MCF 10A (cell line): ENCODE measurements at regions not wholly inside any gene's neighbourhood (a gene's known extent, or its start where the extent isn't known, plus 50 kb on each side); places are given as distances from the start of the nearest gene placed in this dataset.
A peak's percentile ranks its signal among the peaks of the same experiment; 100 is the strongest.

Experiments
- BruUV-seq: library from RNA; stranded (reverse); fragments of 400-500 nt; replicated peaks from 2 replicates; lab custom pipeline; 2021; lab: Mats Ljungman, UMichigan
- CTCF ChIA-PET: fragments of 300-600 bp; sonication (Branson Sonifier 250); formaldehyde crosslinking; extraction: SDS; loops from one replicate; lab custom pipeline; 2021; ENCODE audit warnings: antibody characterized with exemption, inconsistent platforms; lab: Yijun Ruan, JAX
- POLR2A ChIA-PET: fragments of 300-600, 350-650 bp; sonication (Branson Sonifier 250); formaldehyde crosslinking; extraction: SDS; loops from one replicate; lab custom pipeline; 2020; ENCODE audit warnings: antibody characterized with exemption, inconsistent platforms; lab: Yijun Ruan, JAX
- DNase-seq: peaks from one replicate; pipeline ENCODE4 v3.0.0-alpha.2; 2018; ENCODE audit not compliant: unreplicated experiment
- H3K27ac Mint-ChIP-seq: one replicate; pipeline ENCODE4 v1.8.0; 2022; ENCODE audit warnings: mild to moderate bottlenecking, low read depth, mixed read lengths; ENCODE audit not compliant: unreplicated experiment
- H3K27me3 Mint-ChIP-seq: one replicate; pipeline ENCODE4 v1.8.0; 2022; ENCODE audit warnings: mixed read lengths; ENCODE audit not compliant: insufficient read depth, unreplicated experiment
- H3K36me3 Mint-ChIP-seq: one replicate; pipeline ENCODE4 v1.8.0; 2022; ENCODE audit warnings: mild to moderate bottlenecking, moderate library complexity, mixed read lengths; ENCODE audit not compliant: insufficient read depth, unreplicated experiment
- H3K4me1 Mint-ChIP-seq: one replicate; pipeline ENCODE4 v1.8.0; 2022; ENCODE audit warnings: mixed read lengths; ENCODE audit not compliant: insufficient read depth, unreplicated experiment
- H3K4me3 Mint-ChIP-seq: one replicate; pipeline ENCODE4 v1.8.0; 2022; ENCODE audit warnings: mild to moderate bottlenecking, moderate library complexity, mixed read lengths; ENCODE audit not compliant: unreplicated experiment
- H3K9me3 Mint-ChIP-seq: one replicate; pipeline ENCODE4 v1.8.0; 2022; ENCODE audit warnings: mixed read lengths; ENCODE audit not compliant: unreplicated experiment
- intact Hi-C: fragments of 100-400 bp; cut with micrococcal nuclease; formaldehyde crosslinking; loops from 2 replicates; pipeline ENCODE4 v1.14.1; 2022
- TF ChIP-seq, protein P1 (sequence below): fragments of 200-600 bp; IDR thresholded peaks from one replicate; pipeline ENCODE4 v1.8.0; 2022; ENCODE audit warnings: antibody characterized with exemption, mild to moderate bottlenecking; ENCODE audit not compliant: unreplicated experiment

DNA sequence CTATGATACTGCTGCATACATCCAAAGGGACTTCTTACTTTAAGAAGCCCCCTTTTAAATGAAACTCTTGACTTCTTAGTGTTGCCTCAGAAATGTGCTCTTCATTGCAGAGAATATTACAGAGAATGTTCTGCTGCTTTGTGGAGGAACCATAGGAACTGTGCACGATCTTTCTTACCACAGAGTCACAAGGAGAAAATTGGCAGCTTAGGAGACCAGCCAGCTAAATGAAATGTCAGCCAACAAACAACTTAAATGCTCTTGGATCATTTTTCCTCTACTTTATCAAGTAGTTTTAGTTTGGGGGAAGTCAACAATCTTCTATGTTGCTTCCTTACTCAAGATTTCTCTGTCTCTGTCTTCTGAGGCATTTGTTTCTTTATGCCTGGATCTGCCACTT lies 125.9 kb upstream of the MLIP start:
- ChIA-PET CTCF (interaction anchor here (0.6 to 3.7 kb wide), 37 partner anchors 9 to 1955 kb away, joined by 3 to 60 read pairs (median 4); no protein-coding TSS in a partner anchor), POLR2A (interaction anchor here (0.6 kb wide), 1 partner anchor 945 kb away, joined by 3 read pairs; no protein-coding TSS in a partner anchor)
- H3K9me3 Mint-ChIP-seq, result no peaks in the 10 kb centered on the region
- H3K4me3 Mint-ChIP-seq, result no peak overlapping the region
- no TSS peak for BruUV-seq
- no peak overlapping the region for H3K27ac Mint-ChIP-seq
- peaks cover 34% of the 10 kb centered on the region for H3K4me1 Mint-ChIP-seq
- DNase-seq, result no peak
- TF ChIP-seq, protein P1, sequence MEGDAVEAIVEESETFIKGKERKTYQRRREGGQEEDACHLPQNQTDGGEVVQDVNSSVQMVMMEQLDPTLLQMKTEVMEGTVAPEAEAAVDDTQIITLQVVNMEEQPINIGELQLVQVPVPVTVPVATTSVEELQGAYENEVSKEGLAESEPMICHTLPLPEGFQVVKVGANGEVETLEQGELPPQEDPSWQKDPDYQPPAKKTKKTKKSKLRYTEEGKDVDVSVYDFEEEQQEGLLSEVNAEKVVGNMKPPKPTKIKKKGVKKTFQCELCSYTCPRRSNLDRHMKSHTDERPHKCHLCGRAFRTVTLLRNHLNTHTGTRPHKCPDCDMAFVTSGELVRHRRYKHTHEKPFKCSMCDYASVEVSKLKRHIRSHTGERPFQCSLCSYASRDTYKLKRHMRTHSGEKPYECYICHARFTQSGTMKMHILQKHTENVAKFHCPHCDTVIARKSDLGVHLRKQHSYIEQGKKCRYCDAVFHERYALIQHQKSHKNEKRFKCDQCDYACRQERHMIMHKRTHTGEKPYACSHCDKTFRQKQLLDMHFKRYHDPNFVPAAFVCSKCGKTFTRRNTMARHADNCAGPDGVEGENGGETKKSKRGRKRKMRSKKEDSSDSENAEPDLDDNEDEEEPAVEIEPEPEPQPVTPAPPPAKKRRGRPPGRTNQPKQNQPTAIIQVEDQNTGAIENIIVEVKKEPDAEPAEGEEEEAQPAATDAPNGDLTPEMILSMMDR, result no peak
- intact Hi-C loops, result loop anchor here (5.0 to 10.0 kb wide), 4 partner anchors 529 to 1459 kb away; partner anchors contain the start of gene FAM83B
- no peaks in the 10 kb centered on the region for H3K36me3 Mint-ChIP-seq
- no peaks in the 10 kb centered on the region for H3K27me3 Mint-ChIP-seq

DNA sequence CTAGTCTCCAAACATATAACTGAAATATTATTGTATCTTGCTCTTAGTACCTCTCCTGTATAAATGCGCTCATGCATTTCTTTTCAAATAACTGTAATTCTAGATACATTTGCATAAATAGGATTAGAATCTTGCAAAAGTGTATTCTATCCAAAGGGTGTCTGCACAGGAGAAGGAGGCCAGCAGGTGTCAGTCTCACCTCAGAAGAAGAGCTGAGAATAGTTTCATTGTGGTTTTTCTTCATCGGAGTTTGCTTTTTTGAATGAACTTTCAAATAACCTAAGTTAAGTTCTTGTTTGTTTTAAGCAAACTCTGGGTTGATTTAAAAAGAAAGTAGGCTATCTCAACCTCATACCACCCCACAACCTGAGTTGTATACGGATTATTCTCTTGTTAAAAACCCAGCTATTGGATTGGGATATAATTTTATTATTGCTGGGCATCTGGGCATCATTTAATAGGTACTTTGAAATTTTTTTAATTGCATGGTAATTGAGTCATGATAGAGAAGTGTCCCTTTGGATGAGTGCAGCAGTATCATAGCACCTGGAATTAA lies 125.0 kb upstream of the MLIP start:
- intact Hi-C loops, result loop anchor here (1.0 to 10.0 kb wide), 7 partner anchors 281 to 1459 kb away; partner anchors contain the start of gene FAM83B
- CTCF ChIA-PET, result interaction anchor here (0.6 to 3.7 kb wide), 52 partner anchors 10 to 1904 kb away, joined by 3 to 60 read pairs (median 4); no protein-coding TSS in a partner anchor
- no peaks in the 10 kb centered on the region for H3K27me3 Mint-ChIP-seq
- TF ChIP-seq, protein P1, result peak; percentile 90
- peak overlapping the region; percentile 20 for H3K27ac Mint-ChIP-seq
- H3K36me3 Mint-ChIP-seq, result no peaks in the 10 kb centered on the region
- no TSS peak for BruUV-seq
- peaks cover 34% of the 10 kb centered on the region for H3K4me1 Mint-ChIP-seq
- peak; percentile 72 for DNase-seq
- no peak overlapping the region for H3K4me3 Mint-ChIP-seq
- no peaks in the 10 kb centered on the region for H3K9me3 Mint-ChIP-seq
- POLR2A ChIA-PET, result interaction anchor here (0.5 to 0.9 kb wide), 5 partner anchors 15 to 1085 kb away, joined by 3 to 4 read pairs (median 3); no protein-coding TSS in a partner anchor

DNA sequence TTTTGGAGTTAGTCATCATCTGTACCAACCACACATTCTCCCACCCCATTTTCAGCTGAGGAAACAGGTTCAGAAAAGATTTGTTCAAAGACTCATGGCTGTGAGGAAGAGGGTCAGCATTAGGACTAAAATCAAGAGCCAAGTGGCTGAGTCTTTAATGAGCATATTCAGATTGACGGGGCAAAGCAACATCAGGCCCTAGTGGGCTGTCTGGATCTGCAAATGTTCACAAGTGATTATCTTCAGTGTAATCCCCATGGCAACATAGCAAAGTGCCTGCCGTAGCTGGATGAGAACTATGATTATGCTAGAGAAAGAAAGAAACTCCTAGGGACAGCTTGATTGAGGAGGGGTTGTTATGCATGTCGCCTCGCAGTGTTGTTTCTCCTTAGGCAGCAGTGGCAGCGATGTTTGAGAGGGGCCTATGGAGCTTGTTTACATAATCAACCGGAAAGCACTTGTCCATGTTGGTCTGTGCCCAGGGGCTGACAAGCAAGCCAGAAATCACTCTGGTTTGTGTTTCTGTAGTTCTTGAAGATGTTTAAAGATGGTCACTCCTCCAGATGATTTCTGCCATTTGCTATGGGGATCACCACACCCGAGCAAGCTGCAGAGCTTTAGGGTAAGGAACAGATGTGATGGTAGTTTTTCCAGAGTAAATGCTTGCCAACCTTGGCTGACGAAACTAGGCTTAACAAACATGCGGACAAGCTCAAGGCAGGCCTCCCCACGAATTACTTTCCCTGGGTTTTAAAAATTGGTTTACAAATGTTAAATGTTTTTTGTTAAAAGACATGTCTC lies 124.3 kb upstream of the MLIP start:
- ChIA-PET POLR2A (interaction anchor here (0.5 to 0.9 kb wide), 6 partner anchors 14 to 1549 kb away, joined by 3 to 4 read pairs (median 3); no protein-coding TSS in a partner anchor), CTCF (interaction anchor here (0.5 to 3.7 kb wide), 36 partner anchors 9 to 1968 kb away, joined by 3 to 60 read pairs (median 4); no protein-coding TSS in a partner anchor)
- H3K36me3 Mint-ChIP-seq, result no peaks in the 10 kb centered on the region
- H3K27me3 Mint-ChIP-seq, result no peaks in the 10 kb centered on the region
- H3K27ac Mint-ChIP-seq, result peak overlapping the region; percentile 20
- no peak overlapping the region for H3K4me3 Mint-ChIP-seq
- TF ChIP-seq, protein P1, result no peak
- H3K9me3 Mint-ChIP-seq, result no peaks in the 10 kb centered on the region
- no peak for DNase-seq
- H3K4me1 Mint-ChIP-seq, result peaks cover 34% of the 10 kb centered on the region
- intact Hi-C loops, result loop anchor here (1.0 to 10.0 kb wide), 7 partner anchors 280 to 1458 kb away; partner anchors contain the start of gene FAM83B
- no TSS peak for BruUV-seq
